GM12878 (cell line): ENCODE measurements at regions not wholly inside any gene's neighbourhood (a gene's known extent, or its start where the extent isn't known, plus 50 kb on each side); places are given as distances from the start of the nearest gene placed in this dataset.

Experiments used
- ATAC-seq: fragments of 200-7000 bp; cut with Tn5 transposase; 3 replicates; pipeline ENCODE4 v1.9.1; 2020; ENCODE audit warnings: mild to moderate bottlenecking, moderate library complexity
- BruUV-seq: library from RNA; stranded (reverse); fragments of 400-500 nt; replicated peaks from 2 replicates; lab custom pipeline; 2021; lab: Mats Ljungman, UMichigan
- CTCF ChIA-PET: fragments of 300-600 bp; sonication (Branson Sonifier 250); formaldehyde crosslinking; extraction: SDS; loops from one replicate; lab custom pipeline; 2021; ENCODE audit warnings: inconsistent platforms; lab: Yijun Ruan, JAX
- POLR2A ChIA-PET: fragments of 350-600 bp; formaldehyde crosslinking; extraction: SDS; loops from one replicate; lab custom pipeline; 2021; ENCODE audit warnings: inconsistent platforms; lab: Charles Lee
- RAD21 ChIA-PET: fragments of 300-600 bp; sonication (Branson Sonifier 250); formaldehyde crosslinking; loops from one replicate; lab custom pipeline; 2023; ENCODE audit warnings: antibody characterized with exemption; ENCODE audit not compliant: unreplicated experiment; lab: Charles Lee
- SMC1A ChIA-PET: fragments of 300-600 bp; sonication (Branson Sonifier 250); formaldehyde crosslinking; loops from one replicate; lab custom pipeline; 2023; ENCODE audit not compliant: unreplicated experiment, uncharacterized antibody; lab: Charles Lee
- DNase-seq: peaks from one replicate; pipeline ENCODE4 v3.0.0-alpha.2; 2011; ENCODE audit warnings: low read depth, low spot score
- FAIRE-seq: peaks from 3 replicates; lab custom pipeline; 2011; peaks lifted over from hg19 to GRCh38; lab: Jason Lieb, UNC
- H2AFZ ChIP-seq: 2 replicates; pipeline ENCODE4 v1.6.0; 2011; ENCODE audit warnings: low read depth, low read length, control low read depth; ENCODE audit not compliant: control insufficient read depth
- H3K27ac ChIP-seq: 2 replicates; pipeline ENCODE4 v1.5.1; 2011; ENCODE audit warnings: control low read depth; ENCODE audit not compliant: control insufficient read depth, insufficient read depth
- H3K27me3 ChIP-seq, 2 experiments: replicated peaks in 1 of 2; 2 replicates each; pipeline versions ENCODE4 v1.6.0 to v1.6.1; 2011; ENCODE audit warnings: low read length in 1 of 2; ENCODE audit not compliant: control insufficient read depth in 2 of 2, insufficient read depth in 2 of 2
- H3K36me3 ChIP-seq, 2 experiments: 2 replicates each; pipeline ENCODE4 v1.5.1; 2011; ENCODE audit warnings: low read length in 1 of 2; ENCODE audit not compliant: control insufficient read depth in 2 of 2, insufficient read depth in 2 of 2
- H3K4me1 ChIP-seq: 2 replicates; pipeline ENCODE4 v1.6.1; 2011; ENCODE audit warnings: mild to moderate bottlenecking, low read length, moderate library complexity, mixed read lengths; ENCODE audit not compliant: control insufficient read depth, insufficient read depth
- H3K4me2 ChIP-seq: 2 replicates; pipeline ENCODE4 v1.6.0; 2011; ENCODE audit warnings: control low read depth; ENCODE audit not compliant: control insufficient read depth, insufficient read depth
- H3K4me3 ChIP-seq: fragments of 200-600 bp; sonication (generic); 2 replicates; pipeline ENCODE4 v1.5.1; 2016
- H3K79me2 ChIP-seq: 2 replicates; pipeline ENCODE4 v1.6.0; 2011; ENCODE audit warnings: low read length; ENCODE audit not compliant: control insufficient read depth, insufficient read depth
- H3K9ac ChIP-seq: 2 replicates; pipeline ENCODE4 v1.8.0; 2011; ENCODE audit warnings: low read length, control low read depth, mixed read lengths; ENCODE audit not compliant: control insufficient read depth, insufficient read depth
- H3K9me3 ChIP-seq: replicated peaks from 3 replicates; pipeline ENCODE4 v1.5.1; 2011; ENCODE audit warnings: mild to moderate bottlenecking, low read length; ENCODE audit not compliant: control insufficient read depth, insufficient read depth
- H4K20me1 ChIP-seq: 2 replicates; pipeline ENCODE4 v1.6.0; 2011; ENCODE audit not compliant: control insufficient read depth, insufficient read depth
- CBX3 ChIP-seq: fragments of 200-600 bp; sonication (generic); IDR thresholded peaks from 2 replicates; pipeline ENCODE4 v1.6.1; 2016; ENCODE audit warnings: low read depth, borderline replicate concordance
- CREM ChIP-seq: IDR thresholded peaks from 2 replicates; pipeline ENCODE4 v1.6.1; 2014; ENCODE audit warnings: antibody characterized with exemption, low read depth
- CTCF ChIP-seq, 3 experiments: IDR thresholded peaks in 2 of 3; conservative IDR thresholded peaks in 1 of 3; 2 replicates each; pipeline ENCODE4 v1.5.1; 2011; ENCODE audit warnings: low read depth in 3 of 3, low read length in 3 of 3, mild to moderate bottlenecking in 3 of 3, control low read depth in 2 of 3, moderate library complexity in 2 of 3, inconsistent platforms in 1 of 3, mixed read lengths in 1 of 3; ENCODE audit not compliant: control insufficient read depth in 2 of 3, insufficient read depth in 1 of 3; ENCODE audit errors: extremely low read depth in 1 of 3
- FOXM1 ChIP-seq: IDR thresholded peaks from 2 replicates; pipeline ENCODE4 v1.6.1; 2012; ENCODE audit warnings: low read depth, mild to moderate bottlenecking, inconsistent platforms, low read length, moderate library complexity
- IRF4 ChIP-seq: IDR thresholded peaks from 2 replicates; pipeline ENCODE4 v1.6.1; 2011; ENCODE audit warnings: low read depth, low read length
- JUNB ChIP-seq: IDR thresholded peaks from 2 replicates; pipeline ENCODE4 v1.6.1; 2016; ENCODE audit warnings: antibody characterized with exemption, mild to moderate bottlenecking
- LARP7 ChIP-seq: fragments of 450-650 bp; IDR thresholded peaks from 2 replicates; pipeline ENCODE4 v1.6.1; 2017; ENCODE audit warnings: mild to moderate bottlenecking
- NRF1 ChIP-seq: conservative IDR thresholded peaks from 2 replicates; pipeline ENCODE4 v1.6.1; 2011; ENCODE audit warnings: mild to moderate bottlenecking, low read depth, low read length, improper control_type of control experiment
- STAT1 ChIP-seq: fragments of 450-650 bp; conservative IDR thresholded peaks from 2 replicates; pipeline ENCODE4 v1.6.1; 2014; ENCODE audit warnings: antibody characterized with exemption, mild to moderate bottlenecking
- TCF7 ChIP-seq: IDR thresholded peaks from 2 replicates; pipeline ENCODE4 v1.6.1; 2014; ENCODE audit warnings: antibody characterized with exemption, borderline replicate concordance
- USF1 ChIP-seq: IDR thresholded peaks from 2 replicates; pipeline ENCODE4 v1.6.1; 2011; ENCODE audit warnings: borderline replicate concordance, low read depth, mild to moderate bottlenecking, moderate library complexity, mixed read lengths, low read length; ENCODE audit not compliant: insufficient read depth; ENCODE audit errors: extremely low read length
- ZZZ3 ChIP-seq: IDR thresholded peaks from 2 replicates; pipeline ENCODE4 v1.6.1; 2011; ENCODE audit warnings: low read depth; ENCODE audit not compliant: control insufficient read depth, insufficient read length
- WGBS: methylation state at CpG from one replicate; pipeline ENCODE4 v1.1.6; 2016; ENCODE audit warnings: low lambda C conversion rate; ENCODE audit not compliant: insufficient replicate concordance, insufficient coverage; ENCODE audit errors: missing lambda C conversion rate; 5-methylcytosine and 5-hydroxymethylcytosine counted together
- in situ Hi-C: fragments of 300-500 bp; cut with MboI; formaldehyde crosslinking; loops from 9 replicates; pipeline ENCODE4 v1.14.3; 2018; ENCODE audit warnings: mixed read lengths
- intact Hi-C: fragments of 100-400 bp; cut with micrococcal nuclease; formaldehyde crosslinking; loops from one replicate; pipeline ENCODE4 v1.14.2; 2022; ENCODE audit not compliant: unreplicated experiment

GRCh38 chr3:124628863-124629262 lies 101.4 kb upstream of the UMPS start:
- no peak overlapping the region for H3K4me3 ChIP-seq
- TF ChIP-seq USF1, result no peak
- no peak for TF ChIP-seq IRF4
- TF ChIP-seq ZZZ3, result no peak
- TF ChIP-seq CTCF (IDR thresholded peaks at IDR 0.05 in 2 of 3, conservative IDR thresholded peaks at IDR 0.05 in 1 of 3; ENCODE audit: control insufficient read depth in 2 of 3, extremely low read depth in 1 of 3, insufficient read depth in 1 of 3, low read depth in 3 of 3, low read length in 3 of 3), result no peak
- TF ChIP-seq CBX3, result no peak
- no peak for TF ChIP-seq TCF7
- no peak for TF ChIP-seq STAT1
- TF ChIP-seq NRF1, result no peak
- TF ChIP-seq LARP7, result no peak
- TF ChIP-seq FOXM1, result no peak
- TF ChIP-seq CREM, result no peak
- no peak for TF ChIP-seq JUNB
- TF ChIP-seq, all 136 proteins: peak for 0
- intact Hi-C loops, result loop anchor here (10.0 kb wide), 1 partner anchor 56 kb away; no protein-coding TSS in a partner anchor
- in situ Hi-C loops, result no loop called here
- ChIA-PET POLR2A (interaction anchor here (1.3 kb wide), 1 partner anchor 9 kb away, joined by 3 read pairs; no protein-coding TSS in a partner anchor), SMC1A (interaction anchor here (0.9 to 1.2 kb wide), 2 partner anchors 35 to 51 kb away, joined by 3 to 4 read pairs; no protein-coding TSS in a partner anchor), CTCF (interaction anchor here (1.2 kb wide), 1 partner anchor 37 kb away, joined by 4 read pairs; no protein-coding TSS in a partner anchor), RAD21 (interaction anchor here (0.7 kb wide), 1 partner anchor 11 kb away, joined by 4 read pairs; no protein-coding TSS in a partner anchor)
- Histone ChIP-seq H3K9ac (no peak overlapping the region), H3K4me1 (peaks cover 5% of the 10 kb centered on the region; the same call in 1 of the 2 replicates), H4K20me1 (no peaks in the 10 kb centered on the region), H3K9me3 (no peaks in the 10 kb centered on the region), H3K4me2 (no peak overlapping the region), H3K36me3 (no peaks in the 10 kb centered on the region), H3K27ac (no peak overlapping the region), H3K27me3 (no peaks in the 10 kb centered on the region), H2AFZ (no peak overlapping the region), H3K79me2 (no peaks in the 10 kb centered on the region)
- no peak for ATAC-seq
- no peak for FAIRE-seq
- 1% methylated on average over 4 of the region's 4 CpGs for WGBS
- no TSS peak for BruUV-seq
- DNase-seq, result no peak
